ENCODE measurements at regions not wholly inside any gene's neighbourhood (a gene's known extent, or its start where the extent isn't known, plus 50 kb on each side); places are given as distances from the start of the nearest gene placed in this dataset.

GRCh38 chr1:56187405-56187804, 392.0 kb downstream of the PLPP3 start (continued):
- TF ChIP-seq, protein P1, sequence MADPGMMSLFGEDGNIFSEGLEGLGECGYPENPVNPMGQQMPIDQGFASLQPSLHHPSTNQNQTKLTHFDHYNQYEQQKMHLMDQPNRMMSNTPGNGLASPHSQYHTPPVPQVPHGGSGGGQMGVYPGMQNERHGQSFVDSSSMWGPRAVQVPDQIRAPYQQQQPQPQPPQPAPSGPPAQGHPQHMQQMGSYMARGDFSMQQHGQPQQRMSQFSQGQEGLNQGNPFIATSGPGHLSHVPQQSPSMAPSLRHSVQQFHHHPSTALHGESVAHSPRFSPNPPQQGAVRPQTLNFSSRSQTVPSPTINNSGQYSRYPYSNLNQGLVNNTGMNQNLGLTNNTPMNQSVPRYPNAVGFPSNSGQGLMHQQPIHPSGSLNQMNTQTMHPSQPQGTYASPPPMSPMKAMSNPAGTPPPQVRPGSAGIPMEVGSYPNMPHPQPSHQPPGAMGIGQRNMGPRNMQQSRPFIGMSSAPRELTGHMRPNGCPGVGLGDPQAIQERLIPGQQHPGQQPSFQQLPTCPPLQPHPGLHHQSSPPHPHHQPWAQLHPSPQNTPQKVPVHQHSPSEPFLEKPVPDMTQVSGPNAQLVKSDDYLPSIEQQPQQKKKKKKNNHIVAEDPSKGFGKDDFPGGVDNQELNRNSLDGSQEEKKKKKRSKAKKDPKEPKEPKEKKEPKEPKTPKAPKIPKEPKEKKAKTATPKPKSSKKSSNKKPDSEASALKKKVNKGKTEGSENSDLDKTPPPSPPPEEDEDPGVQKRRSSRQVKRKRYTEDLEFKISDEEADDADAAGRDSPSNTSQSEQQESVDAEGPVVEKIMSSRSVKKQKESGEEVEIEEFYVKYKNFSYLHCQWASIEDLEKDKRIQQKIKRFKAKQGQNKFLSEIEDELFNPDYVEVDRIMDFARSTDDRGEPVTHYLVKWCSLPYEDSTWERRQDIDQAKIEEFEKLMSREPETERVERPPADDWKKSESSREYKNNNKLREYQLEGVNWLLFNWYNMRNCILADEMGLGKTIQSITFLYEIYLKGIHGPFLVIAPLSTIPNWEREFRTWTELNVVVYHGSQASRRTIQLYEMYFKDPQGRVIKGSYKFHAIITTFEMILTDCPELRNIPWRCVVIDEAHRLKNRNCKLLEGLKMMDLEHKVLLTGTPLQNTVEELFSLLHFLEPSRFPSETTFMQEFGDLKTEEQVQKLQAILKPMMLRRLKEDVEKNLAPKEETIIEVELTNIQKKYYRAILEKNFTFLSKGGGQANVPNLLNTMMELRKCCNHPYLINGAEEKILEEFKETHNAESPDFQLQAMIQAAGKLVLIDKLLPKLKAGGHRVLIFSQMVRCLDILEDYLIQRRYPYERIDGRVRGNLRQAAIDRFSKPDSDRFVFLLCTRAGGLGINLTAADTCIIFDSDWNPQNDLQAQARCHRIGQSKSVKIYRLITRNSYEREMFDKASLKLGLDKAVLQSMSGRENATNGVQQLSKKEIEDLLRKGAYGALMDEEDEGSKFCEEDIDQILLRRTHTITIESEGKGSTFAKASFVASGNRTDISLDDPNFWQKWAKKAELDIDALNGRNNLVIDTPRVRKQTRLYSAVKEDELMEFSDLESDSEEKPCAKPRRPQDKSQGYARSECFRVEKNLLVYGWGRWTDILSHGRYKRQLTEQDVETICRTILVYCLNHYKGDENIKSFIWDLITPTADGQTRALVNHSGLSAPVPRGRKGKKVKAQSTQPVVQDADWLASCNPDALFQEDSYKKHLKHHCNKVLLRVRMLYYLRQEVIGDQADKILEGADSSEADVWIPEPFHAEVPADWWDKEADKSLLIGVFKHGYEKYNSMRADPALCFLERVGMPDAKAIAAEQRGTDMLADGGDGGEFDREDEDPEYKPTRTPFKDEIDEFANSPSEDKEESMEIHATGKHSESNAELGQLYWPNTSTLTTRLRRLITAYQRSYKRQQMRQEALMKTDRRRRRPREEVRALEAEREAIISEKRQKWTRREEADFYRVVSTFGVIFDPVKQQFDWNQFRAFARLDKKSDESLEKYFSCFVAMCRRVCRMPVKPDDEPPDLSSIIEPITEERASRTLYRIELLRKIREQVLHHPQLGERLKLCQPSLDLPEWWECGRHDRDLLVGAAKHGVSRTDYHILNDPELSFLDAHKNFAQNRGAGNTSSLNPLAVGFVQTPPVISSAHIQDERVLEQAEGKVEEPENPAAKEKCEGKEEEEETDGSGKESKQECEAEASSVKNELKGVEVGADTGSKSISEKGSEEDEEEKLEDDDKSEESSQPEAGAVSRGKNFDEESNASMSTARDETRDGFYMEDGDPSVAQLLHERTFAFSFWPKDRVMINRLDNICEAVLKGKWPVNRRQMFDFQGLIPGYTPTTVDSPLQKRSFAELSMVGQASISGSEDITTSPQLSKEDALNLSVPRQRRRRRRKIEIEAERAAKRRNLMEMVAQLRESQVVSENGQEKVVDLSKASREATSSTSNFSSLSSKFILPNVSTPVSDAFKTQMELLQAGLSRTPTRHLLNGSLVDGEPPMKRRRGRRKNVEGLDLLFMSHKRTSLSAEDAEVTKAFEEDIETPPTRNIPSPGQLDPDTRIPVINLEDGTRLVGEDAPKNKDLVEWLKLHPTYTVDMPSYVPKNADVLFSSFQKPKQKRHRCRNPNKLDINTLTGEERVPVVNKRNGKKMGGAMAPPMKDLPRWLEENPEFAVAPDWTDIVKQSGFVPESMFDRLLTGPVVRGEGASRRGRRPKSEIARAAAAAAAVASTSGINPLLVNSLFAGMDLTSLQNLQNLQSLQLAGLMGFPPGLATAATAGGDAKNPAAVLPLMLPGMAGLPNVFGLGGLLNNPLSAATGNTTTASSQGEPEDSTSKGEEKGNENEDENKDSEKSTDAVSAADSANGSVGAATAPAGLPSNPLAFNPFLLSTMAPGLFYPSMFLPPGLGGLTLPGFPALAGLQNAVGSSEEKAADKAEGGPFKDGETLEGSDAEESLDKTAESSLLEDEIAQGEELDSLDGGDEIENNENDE (IDR thresholded peaks at IDR 0.05; ENCODE audit: insufficient replicate concordance, low read length) = no peak
- TF ChIP-seq JUND (IDR thresholded peaks at IDR 0.05; ENCODE audit: low read length) = no peak
- TF ChIP-seq CHD2 (IDR thresholded peaks at IDR 0.05; ENCODE audit: low read length) = no peak
- TF ChIP-seq, protein P2, sequence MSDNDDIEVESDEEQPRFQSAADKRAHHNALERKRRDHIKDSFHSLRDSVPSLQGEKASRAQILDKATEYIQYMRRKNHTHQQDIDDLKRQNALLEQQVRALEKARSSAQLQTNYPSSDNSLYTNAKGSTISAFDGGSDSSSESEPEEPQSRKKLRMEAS (IDR thresholded peaks at IDR 0.05) = no peak
- TF ChIP-seq CTBP2 (IDR thresholded peaks at IDR 0.05; ENCODE audit: borderline replicate concordance, insufficient read depth, insufficient read length, low read length) = no peak
- no peak for TF ChIP-seq TAF7 (optimal IDR thresholded peaks at IDR 0.05; ENCODE audit: borderline replicate concordance, low read depth, low read length)
- TF ChIP-seq, protein P3, sequence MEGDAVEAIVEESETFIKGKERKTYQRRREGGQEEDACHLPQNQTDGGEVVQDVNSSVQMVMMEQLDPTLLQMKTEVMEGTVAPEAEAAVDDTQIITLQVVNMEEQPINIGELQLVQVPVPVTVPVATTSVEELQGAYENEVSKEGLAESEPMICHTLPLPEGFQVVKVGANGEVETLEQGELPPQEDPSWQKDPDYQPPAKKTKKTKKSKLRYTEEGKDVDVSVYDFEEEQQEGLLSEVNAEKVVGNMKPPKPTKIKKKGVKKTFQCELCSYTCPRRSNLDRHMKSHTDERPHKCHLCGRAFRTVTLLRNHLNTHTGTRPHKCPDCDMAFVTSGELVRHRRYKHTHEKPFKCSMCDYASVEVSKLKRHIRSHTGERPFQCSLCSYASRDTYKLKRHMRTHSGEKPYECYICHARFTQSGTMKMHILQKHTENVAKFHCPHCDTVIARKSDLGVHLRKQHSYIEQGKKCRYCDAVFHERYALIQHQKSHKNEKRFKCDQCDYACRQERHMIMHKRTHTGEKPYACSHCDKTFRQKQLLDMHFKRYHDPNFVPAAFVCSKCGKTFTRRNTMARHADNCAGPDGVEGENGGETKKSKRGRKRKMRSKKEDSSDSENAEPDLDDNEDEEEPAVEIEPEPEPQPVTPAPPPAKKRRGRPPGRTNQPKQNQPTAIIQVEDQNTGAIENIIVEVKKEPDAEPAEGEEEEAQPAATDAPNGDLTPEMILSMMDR (IDR thresholded peaks at IDR 0.05; ENCODE audit: control extremely low read depth in 1 of 3, insufficient read depth in 1 of 3, low read depth in 1 of 3, low read length in 3 of 3) = no peak
- TF ChIP-seq ZNF274 (IDR thresholded peaks at IDR 0.05; ENCODE audit: borderline replicate concordance, extremely low read depth, low read length) = no peak
- TF ChIP-seq CREB1 (IDR thresholded peaks at IDR 0.05) = no peak
